Suppressor macrophage treated with lipopolysaccharide for 1 hour (primary cell): ENCODE measurements at regions not wholly inside any gene's neighbourhood (a gene's known extent, or its start where the extent isn't known, plus 50 kb on each side); places are given as distances from the start of the nearest gene placed in this dataset.

Experiments used
- DNase-seq, 3 donors: peaks; one replicate each; pipeline ENCODE4 v3.0.0-alpha.2; 2020 to 2022

DNA sequence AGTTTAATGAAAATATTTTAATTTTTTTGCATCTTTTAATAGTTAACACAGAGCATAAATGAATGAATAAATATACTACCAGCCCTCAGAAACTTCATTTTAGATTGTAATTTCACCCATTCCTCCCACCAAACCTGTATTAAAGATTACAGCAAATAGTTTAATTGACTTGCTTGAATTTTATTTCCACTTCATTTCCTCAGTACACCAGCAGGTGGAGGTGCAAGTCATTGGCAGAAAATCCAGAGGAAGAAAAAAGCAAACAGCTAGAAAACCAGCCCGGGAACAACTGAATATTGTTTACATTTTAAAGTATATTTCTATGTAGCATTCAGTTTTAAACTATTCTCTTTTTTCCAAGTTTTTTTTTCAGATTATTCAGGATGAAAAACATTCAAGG is 177.8 kb downstream of the OLFM4 start:
- no peak for DNase-seq

DNA sequence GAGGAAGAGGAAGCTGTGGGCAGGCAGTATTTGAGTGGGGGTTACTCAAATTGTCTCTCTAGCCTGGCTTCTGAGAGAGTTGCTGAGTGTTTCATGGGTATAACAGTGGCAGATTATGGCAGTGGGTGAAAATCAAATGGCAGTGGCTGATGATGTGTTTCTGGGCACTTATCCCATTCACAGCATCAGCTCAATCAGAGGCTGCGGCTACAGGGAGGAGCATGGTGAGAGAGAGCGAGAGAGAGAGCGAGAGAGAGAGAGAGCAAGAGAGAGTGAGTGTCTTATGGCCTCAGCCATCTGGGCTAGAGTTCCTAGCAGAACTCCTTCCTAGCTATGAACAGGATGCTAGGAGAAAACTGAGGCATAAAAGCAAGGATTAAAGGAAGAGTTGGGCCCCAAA is 178.9 kb downstream of the OLFM4 start:
- no peak for DNase-seq

DNA sequence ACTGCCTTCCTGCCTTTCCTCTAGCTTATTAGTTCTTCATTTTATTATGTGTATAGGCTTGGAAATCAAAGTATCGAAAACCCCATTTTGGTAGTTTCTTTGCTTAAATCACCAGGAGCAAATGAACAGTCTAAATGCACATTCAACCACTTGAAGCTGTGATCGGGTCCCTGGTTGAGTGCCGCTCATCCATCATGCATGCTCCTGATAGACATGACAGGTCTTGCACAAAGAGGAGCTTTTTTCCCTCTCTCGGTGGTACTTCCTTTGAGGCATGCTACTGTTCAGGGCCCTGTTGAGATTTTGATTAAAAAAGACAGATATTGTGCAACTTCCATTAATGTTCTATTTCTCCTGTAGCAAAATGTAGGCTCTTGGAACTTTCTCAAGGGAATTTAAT is 185.8 kb downstream of the OLFM4 start:
- no peak for DNase-seq

DNA sequence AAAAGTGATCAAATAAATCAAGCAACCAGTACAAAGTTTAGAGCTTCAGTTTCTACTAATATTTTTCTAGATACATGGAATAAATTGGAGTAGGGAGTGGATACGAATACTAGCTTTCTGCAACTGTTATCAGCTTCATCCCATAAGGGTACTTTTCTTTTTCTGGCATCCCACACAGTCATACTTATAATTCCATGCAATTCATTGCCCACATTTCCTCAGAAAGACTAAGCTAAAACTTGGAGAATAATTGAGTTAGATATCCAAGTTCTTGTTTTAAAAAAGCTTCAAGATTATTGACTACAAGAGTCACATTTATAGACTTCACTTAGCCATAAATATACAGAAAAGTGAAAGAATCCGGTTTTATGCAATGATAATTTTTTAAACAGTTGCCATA is 186.9 kb downstream of the OLFM4 start:
- no peak for DNase-seq

DNA sequence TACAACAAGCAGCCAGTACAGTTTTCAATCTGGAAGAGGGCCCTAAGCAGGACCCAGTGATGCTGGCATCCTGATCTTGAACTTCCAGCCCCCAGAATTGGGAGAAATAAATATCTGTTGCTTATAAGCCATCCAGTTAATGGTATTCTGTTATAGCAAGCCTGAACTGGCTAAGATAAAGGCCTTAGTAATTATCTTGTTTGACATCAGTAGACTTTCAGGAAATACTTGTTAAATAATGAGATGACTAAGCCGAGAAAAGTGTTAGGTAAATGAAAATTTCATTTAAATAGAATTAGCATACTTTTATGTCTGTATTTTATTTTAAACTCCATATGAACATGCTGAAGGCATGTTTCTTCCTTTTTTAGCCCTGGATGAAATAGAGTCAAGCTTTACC is 188.2 kb downstream of the OLFM4 start:
- no peak for DNase-seq

DNA sequence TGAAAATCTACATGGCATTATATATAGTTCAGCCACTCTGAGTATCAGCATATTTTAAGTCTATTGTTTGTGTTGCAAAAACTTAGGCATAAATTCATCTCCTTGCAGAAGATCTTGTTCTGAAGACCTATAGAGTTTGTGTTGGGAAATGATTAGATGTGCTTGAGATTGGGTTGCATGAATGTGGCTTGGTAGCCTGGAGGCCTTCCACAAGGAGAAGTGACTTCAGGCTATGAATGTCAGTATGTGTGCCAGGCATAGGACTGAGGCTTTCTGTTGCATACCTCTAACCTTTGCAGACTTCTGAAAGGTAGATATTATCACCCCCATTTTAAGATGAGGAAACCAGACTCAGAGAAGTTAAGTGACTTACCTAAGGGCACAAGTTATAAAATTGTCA is 188.6 kb downstream of the OLFM4 start:
- DNase-seq: no peak

DNA sequence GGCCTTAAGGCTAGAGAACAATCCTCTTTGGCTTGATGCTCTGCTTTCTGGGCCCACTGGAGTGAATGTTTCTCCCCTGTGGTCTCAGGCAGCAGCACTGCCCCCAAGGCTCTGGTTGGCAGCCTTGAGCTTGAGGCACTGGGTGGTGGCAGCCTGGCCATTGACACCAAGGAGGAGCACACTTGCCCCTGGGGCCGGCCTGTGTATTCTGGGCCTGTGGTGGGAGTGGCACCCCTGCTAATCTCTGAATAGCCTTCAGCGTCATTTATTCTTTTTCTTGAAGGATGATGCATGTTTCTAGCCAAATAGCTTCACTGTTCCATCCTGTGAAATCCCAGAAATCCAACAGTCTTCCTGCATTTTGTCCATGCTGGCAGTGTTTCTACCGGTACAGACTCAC is 191.4 kb downstream of the OLFM4 start:
- no peak for DNase-seq

DNA sequence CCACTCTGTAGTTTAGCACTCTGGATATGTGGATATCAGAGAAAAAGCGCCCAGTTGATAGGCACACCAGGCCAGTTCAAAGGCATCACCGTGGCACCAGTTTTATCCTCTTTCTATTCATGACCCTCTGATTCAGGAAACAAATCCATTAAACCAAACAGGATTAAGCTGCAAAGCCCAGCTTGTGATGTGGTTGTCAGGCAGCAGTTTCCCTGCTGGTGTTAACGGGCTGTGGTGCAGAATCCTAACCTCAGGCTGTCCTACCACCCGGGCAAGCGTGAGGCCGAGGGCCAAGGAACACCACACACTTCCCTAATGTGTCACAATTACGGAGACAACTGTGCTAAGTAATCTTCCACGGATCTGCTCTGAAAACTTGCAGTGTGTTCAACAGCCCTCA is 209.1 kb downstream of the OLFM4 start:
- no peak for DNase-seq

DNA sequence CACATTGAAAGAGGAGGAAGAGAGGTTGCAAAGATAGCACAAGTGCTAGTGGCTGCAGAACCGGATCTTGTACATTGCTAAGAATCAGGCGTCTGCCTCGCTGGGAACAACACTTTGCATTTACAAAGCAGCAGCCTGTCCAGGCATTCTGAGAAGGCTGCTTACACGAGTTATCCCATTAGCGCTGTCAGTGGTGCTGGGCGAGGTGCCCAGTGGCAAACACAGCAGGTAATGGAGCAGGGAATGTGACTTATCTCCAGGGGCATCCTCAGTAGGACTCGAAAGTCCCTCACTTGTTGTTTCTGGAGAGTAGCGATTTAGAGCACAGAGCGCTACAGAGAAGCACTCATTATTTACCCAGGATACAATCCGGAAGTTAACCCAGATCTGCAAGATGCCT is 209.6 kb downstream of the OLFM4 start:
- DNase-seq: no peak

DNA sequence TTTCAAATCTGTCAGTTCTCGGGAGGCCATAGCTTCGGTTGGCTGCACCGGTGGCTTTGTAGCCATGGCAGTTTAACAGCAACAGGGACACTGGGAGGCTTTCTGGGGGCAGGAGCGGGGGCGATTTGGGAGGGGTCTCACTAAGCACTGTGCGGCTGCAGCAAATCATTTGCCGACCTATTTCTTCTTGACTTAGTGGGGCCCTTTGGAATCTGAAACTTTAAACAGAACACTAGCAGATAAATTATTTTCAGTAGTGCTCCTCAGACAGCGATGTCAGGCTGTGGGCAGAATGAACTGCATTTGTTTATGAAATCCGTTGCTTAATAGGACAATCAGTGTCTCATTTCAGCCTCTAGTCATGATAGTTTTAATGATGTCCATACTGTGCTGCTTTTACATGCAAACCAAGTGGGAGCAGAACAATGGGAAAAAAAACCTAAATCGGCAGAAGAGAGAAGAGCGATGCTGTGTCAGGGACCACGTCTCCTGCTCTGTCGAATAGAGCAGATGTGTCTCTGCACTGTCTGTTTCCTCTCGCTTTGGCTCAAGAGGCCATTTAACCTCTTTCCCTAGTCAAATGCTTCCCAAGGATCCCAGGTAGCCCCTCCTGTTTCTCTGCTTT is 211.9 kb downstream of the OLFM4 start:
- no peak for DNase-seq

DNA sequence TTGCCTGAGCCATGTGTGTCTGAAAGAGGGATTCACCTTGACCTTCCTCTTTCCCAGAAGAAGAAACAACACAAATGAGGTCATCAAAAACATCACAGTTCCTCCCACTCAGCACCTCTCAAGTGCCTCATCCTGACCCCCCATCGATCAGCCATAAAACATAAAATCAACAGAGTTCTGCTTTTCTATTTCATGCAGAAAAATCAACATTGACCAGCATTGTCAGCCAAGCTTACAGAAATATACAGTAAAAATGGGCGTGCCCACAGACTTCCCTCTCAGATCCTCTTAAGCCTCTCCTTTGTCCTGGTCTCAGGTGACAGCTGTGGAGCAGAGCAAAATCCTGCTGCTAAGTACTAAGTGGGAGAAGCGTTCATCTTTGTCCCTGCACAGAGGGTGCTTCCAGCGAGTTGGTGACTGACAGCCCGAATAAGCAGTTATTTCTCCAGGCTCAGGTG is 213.3 kb downstream of the OLFM4 start:
- DNase-seq: no peak

DNA sequence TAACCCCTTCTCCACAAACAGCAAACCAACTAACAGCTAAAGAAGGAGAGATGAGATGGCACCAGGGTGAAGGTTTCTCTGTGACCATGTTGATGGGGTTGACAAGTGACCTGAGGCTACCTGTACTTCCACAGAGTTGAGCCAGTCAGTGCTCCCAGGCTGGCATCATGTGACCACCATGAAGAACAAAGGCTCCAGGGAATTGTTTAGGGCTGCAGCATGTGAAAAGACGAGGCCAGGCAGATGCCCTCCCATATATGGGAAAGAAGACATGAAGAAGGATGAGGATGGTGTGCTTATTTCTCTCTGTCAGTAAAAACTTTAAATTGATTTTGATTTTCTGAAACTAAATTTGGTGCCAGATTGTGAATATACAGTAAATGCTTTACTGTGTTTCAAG is 220.6 kb downstream of the OLFM4 start:
- no peak for DNase-seq

DNA sequence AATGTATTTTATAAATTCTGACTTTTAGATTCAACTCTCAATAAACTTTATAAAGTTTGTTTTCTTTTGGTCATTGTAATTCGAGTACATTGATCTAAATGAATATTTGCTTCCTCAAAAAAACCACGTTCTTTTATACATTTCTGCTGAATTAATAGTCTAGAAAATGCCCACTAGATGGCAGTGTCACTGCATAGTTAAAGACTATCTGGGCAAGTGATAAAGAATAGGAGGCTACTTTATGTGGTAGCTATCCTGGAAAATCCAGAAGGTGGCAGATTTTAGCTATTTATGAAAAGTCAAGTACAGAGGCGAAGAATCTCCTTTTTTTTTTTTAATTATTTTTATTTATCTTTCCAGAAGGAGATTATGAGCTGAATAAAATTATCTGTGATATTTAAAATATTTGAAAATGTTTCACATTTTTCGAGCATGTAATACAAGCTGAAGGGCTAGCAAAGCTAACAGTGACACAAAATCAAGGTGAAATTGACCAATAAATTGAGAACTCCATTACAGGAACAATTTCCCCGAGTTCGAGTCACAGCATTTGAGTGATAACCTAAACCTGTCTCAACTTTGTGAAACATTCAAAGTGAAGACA is 221.8 kb downstream of the OLFM4 start:
- peak; percentile 78 to 89 (median 85) for DNase-seq

DNA sequence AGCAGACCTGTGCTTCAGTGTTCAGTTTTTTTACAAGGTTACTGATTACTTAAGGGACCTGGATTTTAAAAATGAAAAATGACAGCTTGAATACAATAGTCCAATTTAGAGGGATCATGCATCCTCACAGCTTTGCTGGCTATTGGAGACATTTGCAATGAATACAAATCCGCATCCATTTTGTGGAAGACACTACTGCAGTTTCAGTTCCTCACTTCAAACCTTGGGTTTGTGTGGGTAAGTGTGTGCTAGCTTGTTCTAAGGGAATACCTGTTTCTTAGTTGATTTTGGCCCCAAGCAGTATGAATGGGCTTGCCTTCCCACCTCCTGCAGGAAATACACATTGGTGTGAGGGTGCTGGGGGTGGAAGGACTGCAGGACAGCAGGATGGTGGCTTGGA is 222.4 kb downstream of the OLFM4 start:
- DNase-seq: no peak

DNA sequence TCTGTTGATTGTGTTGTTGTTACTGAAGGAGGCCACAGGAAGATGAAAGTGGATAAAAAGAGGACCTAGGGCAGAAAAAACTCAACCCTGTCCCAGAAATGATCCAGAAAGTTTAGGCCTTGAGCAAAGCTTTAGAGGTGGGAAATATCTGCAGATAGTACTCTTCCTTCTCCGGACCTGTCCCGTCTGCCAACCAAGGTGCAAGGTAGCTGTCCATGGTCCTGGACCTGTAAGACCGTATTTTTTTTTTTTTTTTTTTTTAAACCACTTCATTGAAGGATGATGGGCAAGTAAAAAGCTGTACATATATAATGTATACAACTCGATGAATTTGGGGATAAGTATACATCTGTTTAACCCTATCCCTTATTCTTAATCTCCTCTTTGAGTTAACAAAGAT is 225.9 kb downstream of the OLFM4 start:
- no peak for DNase-seq

DNA sequence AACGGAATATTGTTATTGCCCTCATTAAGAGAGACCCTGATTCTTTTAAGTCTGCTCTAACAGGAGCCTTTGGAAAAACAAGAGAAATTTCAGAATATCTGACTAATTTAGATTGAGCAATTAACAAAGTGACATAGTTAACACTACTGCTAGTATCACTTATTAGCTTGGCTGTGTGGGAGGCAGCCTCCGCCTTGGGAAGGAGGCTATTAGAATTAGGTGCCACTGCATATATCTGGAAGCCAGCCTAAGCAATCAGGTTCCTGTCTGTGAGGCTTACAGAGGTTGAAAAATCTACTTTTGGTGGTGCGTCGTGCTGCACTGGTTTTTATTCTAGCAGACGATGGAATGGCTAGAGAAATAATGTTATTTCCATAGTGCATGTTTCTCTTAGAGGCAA is 227.2 kb downstream of the OLFM4 start:
- no peak for DNase-seq

DNA sequence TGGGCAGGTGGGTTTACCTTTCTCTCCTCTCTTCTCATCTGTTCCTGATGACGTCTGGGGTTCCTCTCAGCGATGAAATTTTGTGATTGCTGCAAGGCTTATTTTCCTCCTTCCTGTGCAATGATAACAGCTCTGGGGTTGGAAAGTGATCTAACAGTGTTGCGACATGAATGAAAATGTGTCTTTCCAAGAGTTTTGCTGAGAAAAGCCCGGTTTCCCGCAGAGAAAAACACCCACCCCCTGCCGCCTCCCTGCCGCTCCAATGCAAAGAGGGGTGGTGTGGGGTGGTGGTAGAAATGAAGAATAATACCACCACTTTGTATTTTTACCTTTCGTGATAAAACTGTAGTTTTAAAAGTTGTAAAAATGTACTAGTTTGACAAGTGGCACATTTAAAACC is 232.0 kb downstream of the OLFM4 start:
- no peak for DNase-seq

DNA sequence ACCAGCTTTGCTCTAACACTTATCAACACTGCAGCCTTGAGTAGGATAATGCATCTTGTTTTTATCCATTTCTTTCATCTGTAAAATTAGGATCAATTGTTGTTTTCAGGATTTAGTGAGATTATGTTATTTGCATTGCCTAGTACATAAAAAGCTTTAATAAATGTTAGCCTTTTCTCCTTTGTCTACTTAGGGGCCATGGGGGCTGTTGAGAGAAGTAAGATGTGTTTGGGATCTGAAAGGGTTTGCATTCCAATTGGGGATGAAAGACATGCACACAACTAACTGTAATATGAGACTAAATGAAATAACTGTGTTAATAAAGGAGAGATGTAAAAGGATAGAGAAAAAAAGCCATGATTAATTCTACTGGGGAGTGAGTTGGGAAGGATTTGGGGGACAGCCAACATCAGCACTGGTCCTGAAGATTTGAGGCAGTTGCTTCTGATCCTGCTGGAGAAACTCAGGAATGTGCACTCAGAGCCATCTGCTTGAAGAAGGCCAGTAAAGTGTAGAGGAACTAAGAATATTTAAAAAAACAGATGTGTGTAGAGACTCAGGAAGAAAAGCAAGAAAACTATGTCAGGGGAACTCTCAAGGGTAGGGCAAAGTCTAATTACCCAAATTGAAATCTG is 236.3 kb downstream of the OLFM4 start:
- no peak for DNase-seq

DNA sequence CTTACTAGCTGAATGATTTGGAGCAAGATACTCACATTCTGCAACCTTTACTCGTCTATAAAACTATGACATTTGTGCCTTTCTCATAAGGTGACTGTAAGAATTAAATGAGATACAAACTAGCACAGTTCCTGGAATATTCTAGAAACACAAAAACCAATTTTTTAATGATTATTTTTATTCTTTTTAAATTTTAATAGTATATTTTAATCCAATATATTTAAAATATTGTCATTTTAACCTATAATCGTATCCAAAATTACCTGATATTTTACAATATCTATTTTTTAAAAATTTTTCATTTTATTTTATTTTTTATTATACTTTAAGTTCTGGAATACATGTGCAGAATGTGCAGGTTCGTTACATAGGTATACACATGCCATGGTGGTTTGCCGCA is 238.1 kb downstream of the OLFM4 start:
- DNase-seq: no peak

DNA sequence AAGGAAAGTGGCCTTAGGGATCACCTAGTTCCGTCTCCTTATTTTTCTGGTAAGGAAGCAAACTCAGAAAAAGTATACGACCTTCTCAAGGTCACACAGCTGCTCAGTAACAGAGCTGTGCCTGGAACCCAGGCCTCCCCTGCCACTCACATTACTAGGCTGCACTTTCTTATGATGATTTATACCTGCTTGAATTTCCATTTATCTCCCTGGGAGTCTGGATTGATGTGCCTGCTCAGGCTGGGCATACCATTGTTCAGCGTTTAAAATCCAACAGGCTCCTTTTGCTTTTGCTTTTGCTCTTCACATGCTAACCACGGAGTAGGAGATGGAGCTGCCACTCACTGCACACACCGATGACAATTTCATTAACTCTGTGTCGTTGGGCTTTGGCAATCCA is 241.0 kb downstream of the OLFM4 start:
- no peak for DNase-seq

DNA sequence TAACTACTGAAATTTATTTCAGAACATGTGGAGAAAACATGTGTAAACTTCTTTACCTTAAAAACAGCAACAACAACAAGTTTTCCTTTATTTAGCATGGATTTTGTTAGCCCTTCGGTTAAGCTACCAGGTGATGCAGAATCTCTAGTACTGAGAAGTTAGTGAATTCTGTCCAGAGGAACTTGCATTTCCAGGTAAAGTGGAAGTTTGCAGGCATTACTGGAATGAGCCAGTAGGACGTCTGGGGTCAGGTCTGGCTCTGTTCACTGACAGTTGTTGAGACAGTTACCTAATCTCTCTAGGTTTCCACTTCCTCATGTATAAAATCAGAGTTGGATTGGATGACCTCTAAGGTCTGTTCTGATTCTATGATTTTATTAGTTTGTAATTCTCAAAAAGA is 244.3 kb downstream of the OLFM4 start:
- no peak for DNase-seq

DNA sequence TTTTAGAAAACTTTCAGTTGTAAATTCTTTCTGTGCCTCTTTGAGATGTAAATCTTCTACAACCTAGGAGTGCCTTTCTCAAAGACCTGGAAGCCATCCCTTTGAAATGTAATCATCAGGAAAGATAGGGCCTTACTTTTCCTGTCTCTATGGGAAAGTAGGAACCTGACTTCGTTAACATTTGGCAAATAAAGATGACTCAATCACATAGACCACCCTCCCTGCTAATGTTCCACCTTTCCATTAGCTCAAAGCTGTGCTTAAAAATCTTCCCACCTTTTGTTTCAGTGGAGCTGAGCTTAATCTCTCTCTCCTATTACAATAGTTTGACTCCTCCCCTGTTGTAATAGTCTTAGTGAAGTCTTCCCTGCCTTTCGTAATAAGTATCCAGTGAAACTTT is 247.7 kb downstream of the OLFM4 start:
- DNase-seq: no peak

DNA sequence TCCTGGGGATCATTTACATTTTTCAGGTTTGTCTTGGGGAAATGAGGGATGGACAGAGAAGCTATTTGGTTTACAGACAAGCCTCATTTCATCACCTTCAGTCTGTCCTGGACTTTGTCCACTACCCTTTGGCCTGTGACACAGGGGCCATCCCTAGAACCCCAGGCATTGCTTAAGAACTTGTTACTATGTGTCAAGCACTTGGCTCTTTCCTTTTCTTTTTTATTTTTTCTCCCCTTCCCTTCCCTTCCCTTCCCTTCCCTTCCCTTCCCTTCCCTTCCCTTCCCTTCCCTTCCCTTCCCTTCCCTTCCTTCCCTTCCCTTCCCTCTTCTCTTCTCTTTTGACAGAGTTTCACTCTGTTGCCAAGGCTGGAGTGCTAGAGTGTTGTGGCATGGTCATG is 253.1 kb downstream of the OLFM4 start:
- DNase-seq: no peak

DNA sequence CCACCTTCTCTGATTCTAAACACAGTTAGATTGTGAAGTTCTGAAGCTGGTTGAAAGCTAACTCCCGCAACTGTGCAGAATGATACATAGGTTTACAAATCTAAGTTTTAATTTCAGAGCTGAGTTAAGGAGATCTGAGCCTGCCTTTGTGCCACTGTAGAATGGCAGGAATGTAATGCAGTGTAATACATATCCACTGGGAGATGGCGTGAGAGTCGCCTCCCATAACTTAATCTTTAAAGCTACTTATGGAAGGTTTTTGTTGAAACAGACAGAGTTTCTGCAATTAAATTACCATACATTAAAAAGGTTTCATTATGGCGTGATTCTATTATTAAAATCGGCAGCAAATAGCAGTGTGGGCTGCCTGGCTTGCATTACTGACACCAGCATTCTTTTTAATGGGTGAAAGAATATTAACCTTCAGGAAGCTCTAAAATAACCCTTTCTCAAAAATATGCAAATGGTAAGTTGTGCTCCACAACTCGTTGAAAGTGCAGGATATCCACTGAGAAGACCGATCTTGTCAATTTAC is 257.4 kb downstream of the OLFM4 start:
- DNase-seq: no peak

DNA sequence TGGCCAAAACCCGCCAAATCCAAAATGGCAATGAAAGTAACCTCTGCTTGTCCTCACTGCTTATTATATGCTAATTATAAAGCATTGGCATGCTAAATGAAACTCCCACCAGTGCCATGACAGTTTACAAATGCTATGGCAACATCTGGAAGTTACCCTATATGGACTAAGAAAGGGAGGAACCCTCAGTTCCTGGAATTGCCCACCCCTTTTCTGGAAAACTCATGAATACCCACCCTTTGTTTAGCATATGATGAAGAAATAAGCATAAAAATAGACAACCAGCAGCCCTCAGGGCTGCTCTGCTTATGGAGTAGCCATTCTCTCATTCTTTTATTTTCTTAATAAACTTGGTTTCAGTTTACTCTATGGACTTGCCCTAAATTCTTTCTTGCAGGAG is 269.8 kb downstream of the OLFM4 start:
- DNase-seq: no peak
